K562 (cell line): ENCODE measurements at regions not wholly inside any gene's neighbourhood (a gene's known extent, or its start where the extent isn't known, plus 50 kb on each side); places are given as distances from the start of the nearest gene placed in this dataset.

Experiments
- HDAC6 ChIP-seq: IDR thresholded peaks from 2 replicates; pipeline ENCODE4 v1.6.1; 2012; ENCODE audit warnings: low read depth, mild to moderate bottlenecking, control low read depth, inconsistent platforms, low read length, moderate library complexity
- MYBL2 ChIP-seq, 2 experiments: fragments of 450-650 bp in 1 of 2; sonication (generic) in 1 of 2; formaldehyde crosslinking in 1 of 2; IDR thresholded peaks; 2 replicates each; pipeline versions ENCODE4 v1.6.1 to v1.8.1; 2017 to 2022; ENCODE audit warnings: borderline replicate concordance in 1 of 2, inconsistent platforms in 1 of 2, low read depth in 1 of 2, mild to moderate bottlenecking in 1 of 2, missing genetic modification reagents in 1 of 2, moderate library complexity in 1 of 2
- PML ChIP-seq: IDR thresholded peaks from 2 replicates; pipeline ENCODE4 v1.6.1; 2012; ENCODE audit warnings: low read length, inconsistent platforms
- POU5F1 ChIP-seq: fragments of 150-350 bp; IDR thresholded peaks from 2 replicates; pipeline ENCODE4 v1.6.1; 2014; ENCODE audit warnings: borderline replicate concordance, low read length, low read depth, mild to moderate bottlenecking; ENCODE audit not compliant: partially characterized antibody

- TF ChIP-seq POU5F1, result no peak
- no peak for TF ChIP-seq HDAC6
- no peak for TF ChIP-seq MYBL2 (IDR thresholded peaks at IDR 0.05; ENCODE audit: low read depth)
- TF ChIP-seq MYBL2 (CRISPR knock-in tag; IDR thresholded peaks at IDR 0.05; ENCODE audit: borderline replicate concordance), result no peak
- no peak for TF ChIP-seq PML
Observed at GRCh38 chr16:73997340-73997711, 299.3 kb upstream of the PSMD7 start.
